Stimulated activated CD8-positive, alpha-beta memory T cell treated with anti-CD3 and anti-CD28 coated beads, Interleukin-7, amount 100 ng/mL, for 24 hours (primary cell): ENCODE measurements at regions not wholly inside any gene's neighbourhood (a gene's known extent, or its start where the extent isn't known, plus 50 kb on each side); places are given as distances from the start of the nearest gene placed in this dataset.

Experiments used
- DNase-seq: peaks from one replicate; pipeline ENCODE4 v3.0.0-alpha.2; 2020; ENCODE audit warnings: low read depth

- DNase-seq: no peak
These were observed 569.1 kb downstream of the NPHP4 start for GRCh38 chr1:5423109-5423508.

DNA sequence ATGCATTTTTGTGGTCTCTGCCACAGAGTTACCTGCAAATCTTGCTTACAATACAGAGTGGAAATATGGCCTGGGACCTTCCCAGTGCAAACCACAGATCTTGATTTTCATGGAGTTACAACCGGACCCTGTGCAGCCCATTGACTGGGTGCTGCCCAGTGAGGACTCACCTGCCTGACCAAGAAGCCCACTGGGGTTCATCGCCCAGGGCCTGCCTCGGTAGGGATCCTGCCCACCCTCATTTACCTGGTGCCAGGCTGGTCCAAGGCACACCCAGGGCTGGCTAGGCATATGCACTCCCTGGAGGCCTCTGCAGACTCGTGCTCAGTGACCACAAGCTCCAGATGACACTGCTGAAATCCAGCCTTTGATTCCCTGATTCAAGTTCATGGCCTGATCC lies 572.7 kb downstream of the NPHP4 start:
- no peak for DNase-seq

DNA sequence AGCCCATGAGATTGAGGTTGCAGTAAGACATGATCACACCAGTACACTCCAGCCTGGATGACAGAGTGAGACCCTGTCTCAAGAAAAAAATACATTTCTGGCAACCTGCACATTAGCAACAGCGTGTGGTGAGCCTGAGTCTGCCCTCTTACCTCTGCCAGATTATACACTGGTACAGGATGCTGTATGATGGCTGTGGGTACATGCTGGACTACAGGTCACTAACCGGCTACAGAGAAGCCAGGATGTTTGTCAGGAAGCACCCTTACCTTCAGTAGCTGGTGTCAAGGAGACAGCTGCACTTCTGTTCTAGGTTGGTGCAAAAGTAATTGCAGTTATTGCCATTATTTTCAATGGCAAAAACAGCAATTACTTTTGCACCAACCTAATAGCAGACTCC lies 575.7 kb downstream of the NPHP4 start:
- no peak for DNase-seq

DNA sequence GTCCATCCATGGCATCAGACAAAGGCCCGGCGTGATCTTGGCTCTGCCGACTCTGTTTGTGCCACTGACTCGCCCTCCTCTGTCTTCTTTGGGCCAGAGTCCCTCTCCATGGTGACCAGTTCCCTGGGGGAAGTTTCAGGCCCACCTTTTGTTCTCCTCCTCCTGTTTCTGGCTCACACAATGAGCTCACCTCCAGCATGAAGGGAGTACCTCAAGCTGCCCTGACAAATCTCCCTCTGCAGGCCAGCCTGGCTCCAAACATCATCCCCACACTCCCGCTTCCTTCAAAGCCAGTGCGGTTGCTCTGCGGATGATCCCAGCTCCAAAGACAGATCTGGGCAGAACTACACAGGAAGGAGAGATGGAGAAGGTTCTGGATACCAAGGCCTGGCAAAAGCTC lies 576.6 kb downstream of the NPHP4 start:
- no peak for DNase-seq

DNA sequence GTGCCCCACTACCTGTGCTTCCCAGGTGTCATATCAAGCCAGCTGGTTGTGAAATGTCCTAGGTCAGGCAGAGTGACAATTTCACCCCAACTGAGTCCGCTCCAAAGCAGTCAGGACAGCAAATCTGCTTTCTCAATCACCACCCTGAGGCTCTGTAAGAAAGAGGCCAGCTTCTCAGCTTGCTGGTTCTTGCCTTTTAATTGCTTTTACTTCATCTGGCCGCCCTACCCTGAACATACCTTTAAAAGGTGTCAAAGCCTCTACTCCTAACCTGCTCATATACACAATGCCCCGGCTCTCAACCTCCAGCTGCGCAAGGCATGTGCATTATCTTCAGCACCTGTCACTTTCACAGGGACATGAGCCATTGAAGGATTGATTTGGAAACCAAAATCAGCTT lies 581.6 kb downstream of the NPHP4 start:
- DNase-seq: no peak

DNA sequence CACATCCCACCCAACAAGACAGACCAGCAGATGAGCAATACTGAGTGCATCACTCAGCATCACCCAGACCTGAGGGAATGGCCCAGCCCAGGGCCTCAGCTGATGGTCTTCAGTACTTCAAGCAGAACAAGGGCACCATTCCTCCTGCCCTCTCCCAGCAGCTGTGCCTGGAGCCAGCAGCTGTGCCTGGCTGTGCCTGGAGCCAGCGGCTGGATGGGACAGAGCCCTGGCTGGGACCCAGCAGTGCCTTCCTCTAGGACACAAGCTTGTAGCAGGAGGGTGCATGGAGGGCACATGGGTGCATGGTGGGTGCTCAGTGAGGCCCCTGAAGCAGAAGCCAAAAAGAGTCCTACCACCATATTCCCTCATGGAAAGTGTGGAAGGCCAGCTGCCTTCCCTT lies 583.8 kb downstream of the NPHP4 start:
- no peak for DNase-seq

- DNase-seq: no peak
These were observed 587.0 kb downstream of the NPHP4 start for GRCh38 chr1:5405263-5405662.

- DNase-seq: no peak
These were observed 587.6 kb downstream of the NPHP4 start for GRCh38 chr1:5404412-5405203.

DNA sequence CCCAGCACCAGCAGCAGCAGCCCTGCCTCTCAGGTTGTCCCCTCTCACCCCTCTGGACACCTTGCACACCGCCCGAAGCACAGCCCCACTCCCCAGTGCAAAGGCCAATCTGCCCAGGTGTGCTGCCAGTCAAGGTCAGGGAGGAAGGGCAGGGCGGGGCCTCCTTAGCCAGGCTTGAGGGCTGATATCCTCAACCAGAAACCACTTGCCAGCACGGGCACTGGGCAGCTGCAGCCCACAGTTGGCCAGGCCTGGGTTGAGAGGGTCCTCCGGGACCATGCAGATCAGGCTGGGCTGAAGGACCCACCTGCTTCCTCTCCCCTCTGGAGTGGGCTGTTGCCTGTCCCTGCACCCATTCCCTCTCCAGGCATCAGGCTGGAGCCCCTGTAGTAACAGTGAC lies 588.3 kb downstream of the NPHP4 start:
- DNase-seq: no peak

DNA sequence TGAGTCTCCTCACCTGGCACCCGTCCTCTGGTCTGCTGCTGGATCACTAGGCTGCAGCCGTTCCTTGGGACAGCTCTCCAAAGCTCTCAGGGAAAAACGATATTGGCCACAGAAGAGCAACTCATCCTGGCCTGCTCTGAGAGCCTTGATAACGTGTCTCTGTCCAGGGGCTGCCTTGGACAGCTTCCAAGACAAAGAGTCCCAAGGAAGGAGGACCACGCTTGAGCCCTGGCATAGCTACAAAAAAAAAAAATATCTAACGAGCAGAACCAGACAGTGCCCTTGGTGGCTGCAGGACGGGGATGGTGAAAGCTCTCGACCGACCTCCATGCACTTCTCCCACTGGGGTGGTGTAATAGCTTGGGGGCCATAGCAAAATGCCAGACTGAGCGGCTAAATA lies 589.6 kb downstream of the NPHP4 start:
- DNase-seq: no peak

DNA sequence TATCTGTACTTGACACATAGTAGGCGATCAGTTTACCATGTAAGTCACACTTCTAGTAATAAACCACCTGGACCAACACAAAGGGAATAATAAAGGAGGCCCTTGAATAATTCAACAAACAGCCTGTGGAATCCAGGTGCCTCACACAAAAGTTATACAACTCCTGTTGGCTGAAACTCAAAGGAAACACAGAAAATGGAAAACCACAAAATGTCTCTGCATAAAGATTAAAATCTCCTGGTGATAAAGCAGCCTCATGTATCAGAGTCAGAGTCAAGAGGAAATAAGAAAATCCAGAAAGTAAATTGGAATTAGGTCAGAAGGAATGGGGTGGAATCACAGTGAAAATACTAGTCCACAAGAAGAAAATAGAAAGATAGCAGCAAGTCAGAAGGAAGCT lies 592.5 kb downstream of the NPHP4 start:
- no peak for DNase-seq

DNA sequence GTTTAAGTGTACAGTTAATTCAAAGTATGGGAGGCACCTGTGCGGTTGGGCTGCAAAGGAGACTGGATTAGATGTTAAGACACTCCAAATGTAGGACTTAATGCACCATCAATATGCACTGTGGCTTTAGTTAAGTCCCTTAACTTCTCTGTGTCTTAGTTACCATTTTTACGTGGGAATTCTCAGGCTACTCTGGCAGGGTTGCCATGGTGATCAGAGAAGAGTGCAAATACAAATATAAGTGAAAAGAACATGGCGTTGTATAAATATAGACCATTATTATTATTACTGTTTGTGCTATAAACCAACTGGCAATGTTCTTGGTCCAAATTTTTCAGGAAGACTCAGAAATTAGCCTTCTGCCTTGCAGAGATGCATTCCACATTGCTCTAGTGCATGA lies 595.6 kb downstream of the NPHP4 start:
- DNase-seq: no peak

- no peak for DNase-seq
These were observed 598.1 kb downstream of the NPHP4 start for GRCh38 chr1:5394111-5394510.

DNA sequence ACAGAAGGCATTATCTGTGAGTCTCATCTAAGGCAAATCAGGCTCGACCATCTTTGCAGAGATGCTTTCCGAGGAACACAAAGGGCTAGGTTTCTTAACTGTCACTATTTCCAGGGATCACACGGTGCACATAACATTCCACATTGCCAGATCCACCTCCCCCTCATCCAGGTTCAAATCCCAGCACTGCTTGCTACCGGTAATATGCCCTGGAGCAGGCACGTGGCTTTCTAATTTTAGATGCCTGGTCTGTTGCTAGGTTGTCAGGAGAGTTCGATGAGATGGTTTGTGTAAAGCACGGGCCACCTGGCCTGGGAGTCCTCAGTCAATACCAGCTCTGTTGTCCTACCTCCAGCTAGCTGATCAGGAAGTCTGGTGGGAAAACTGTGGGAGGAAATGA lies 598.6 kb downstream of the NPHP4 start:
- DNase-seq: no peak

DNA sequence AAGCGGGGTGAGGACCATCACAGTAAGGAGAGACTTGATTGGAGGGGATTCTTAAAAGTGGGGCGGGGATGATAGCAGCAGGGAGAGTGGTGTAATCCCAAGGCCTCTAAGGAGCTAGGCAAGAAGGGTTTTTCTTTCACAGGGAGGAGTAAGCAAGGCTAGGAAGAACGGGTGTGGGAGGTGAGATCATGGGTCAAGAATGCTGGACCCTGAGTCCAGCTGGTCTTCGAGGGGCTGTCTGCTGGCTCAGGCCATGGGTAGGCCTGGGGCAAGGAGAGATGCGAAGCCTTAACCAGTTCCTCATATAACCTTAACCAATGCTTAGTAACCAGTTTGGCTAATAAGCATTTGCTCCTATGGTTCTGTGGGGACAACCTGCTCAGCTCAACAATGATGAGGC lies 599.1 kb downstream of the NPHP4 start:
- DNase-seq: no peak

DNA sequence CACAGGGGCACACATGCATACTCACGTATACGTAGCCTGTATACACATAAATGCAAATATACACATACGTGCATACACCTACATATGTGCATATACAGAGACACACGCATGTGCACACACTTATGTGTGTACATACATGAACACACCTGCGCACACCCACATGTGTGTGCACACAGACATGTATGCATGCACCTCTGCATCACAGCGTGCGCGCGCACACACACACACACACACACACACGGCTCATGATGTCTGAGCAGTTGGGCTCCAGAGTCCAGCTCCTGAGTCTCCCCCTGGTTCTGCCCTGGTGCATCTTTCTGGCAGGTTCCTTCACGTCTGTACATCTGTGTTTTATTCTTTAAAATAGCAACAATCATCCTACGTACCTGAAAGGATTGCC lies 600.5 kb downstream of the NPHP4 start:
- DNase-seq: no peak

GRCh38 chr1:5390504-5390903 lies 601.7 kb downstream of the NPHP4 start:
- no peak for DNase-seq

DNA sequence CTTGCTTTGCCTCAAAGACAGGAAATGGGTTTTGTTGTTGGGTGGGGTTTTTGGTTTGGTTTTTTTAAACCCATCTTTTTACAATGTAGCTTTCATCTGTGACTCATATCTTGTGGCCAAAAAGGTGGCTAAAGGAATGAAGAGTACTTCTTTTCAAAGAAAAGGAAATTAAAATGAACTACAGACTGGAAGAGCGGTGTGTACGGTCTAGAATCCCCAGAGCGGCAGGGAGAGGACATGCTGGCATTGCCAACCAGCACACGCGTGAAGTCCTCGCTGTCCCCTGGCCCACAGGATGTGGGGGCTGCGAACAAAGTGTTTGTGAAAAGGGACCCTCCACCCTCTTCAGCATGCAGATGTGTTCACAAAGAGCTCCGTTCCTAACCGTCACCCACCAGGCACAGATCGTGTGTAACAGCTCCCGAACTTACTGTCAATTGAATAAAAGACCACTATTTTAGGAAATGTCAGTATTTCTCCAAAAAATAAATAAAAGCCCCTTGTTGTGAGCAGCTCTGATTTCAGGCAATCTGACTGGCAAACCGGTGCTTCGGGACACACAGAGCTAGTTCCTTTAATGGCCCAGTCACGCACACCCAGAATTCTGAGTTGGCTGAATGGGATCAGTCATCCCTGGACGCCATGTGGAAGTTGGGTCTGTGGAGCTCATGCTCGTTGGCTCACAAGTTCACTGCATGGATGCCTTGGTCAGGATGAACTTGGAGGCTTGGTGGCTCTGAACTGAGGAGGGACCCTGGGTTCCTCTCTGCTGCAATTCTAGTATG lies 602.9 kb downstream of the NPHP4 start:
- no peak for DNase-seq

DNA sequence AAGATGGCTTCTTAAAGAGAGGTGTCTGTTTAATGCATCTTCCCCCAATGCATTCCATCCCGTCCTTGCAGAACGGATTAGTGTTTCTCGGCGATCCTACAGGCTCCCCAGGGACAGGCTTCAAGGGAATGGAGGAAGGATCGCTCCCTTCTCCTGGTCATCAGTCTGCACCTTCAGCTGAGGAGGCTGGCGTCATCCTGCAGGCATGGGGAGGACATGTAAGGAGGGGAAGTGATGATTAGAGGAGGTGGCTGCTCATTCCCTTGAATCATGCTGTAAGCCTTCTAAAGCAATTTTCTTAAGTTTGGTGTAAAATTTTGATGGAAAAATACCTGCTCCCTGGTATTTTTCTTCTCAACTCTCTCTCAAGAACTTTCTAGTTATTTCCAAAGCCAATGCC lies 603.6 kb downstream of the NPHP4 start:
- DNase-seq: no peak

DNA sequence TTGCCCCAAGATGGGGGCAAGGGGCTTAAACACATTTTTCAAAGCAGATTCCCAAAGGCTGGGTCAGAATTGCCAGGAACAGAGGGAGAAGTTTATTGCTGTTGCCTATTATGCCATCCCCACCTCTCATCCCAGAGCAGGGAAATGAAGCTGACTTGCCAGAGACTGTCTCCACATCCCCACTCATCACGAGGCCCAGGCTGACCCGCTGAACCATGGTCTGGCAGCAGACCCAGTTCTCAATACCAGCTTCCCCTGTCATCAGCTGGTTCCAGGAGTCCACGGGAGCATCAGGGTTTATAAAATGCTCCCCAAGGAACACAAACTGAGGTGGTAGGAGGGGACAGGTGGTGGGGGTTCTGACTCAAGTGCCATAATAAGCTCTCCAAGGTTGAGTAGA lies 605.9 kb downstream of the NPHP4 start:
- no peak for DNase-seq

DNA sequence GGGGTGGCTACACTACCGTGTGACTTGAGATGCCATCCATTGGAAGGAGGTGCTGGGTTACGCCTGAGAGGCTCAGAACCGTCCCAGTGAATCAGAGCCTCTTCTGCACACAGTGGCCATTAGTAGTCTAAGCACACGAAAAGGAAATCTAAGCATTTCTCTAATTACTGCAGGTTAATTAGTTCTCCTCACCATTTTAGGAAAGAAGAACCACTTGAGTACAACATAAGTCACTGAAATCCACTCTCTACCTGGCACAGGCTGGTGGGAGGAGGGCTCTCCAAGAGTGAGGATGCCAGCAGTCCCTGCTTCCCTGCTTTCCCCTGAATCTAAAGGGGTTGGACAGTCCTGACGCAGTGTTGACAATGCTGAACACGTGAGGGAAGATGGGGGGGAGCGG lies 606.3 kb downstream of the NPHP4 start:
- DNase-seq: no peak

DNA sequence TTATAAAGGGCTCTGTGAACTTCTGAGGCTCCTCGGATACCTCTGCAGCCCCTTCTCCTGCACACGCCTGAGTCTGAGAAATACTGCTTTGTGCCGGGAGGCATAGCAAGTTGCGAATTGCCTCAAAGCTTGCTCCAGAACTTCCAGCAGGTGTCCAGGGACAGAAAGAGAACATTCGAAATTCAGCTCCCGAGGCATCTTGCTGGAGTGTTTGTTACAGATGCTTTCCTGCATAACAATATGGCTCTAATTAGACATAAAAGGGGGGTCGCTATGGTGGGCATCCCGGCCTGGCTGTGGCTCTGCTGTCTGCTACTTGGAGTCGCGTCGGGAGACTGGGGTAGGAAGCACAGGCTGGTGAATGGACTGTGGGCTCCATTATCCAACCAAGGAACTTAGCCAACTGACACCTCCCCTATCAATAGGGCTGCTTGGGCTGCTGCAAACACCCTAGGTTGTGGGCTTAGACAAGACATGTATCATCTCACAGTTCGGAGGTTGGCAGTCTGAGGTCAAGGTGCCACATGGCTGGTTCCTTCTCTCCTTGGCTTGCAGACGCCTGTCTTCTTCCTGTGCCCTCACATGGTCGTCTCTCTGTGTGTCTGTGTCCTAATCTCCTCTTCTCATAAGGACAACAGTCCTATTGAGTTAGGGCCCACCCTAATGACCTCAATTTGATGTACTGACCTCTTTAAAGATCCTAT lies 607.0 kb downstream of the NPHP4 start:
- no peak for DNase-seq

GRCh38 chr1:5381491-5381890 lies 610.7 kb downstream of the NPHP4 start:
- no peak for DNase-seq
